Osteocyte (in vitro differentiated cells): ENCODE measurements at regions not wholly inside any gene's neighbourhood (a gene's known extent, or its start where the extent isn't known, plus 50 kb on each side); places are given as distances from the start of the nearest gene placed in this dataset.

Experiments used
- DNase-seq: peaks from one replicate; pipeline ENCODE4 v3.0.0; 2021; ENCODE audit warnings: mixed read lengths; ENCODE audit not compliant: unreplicated experiment; ENCODE audit errors: extremely low spot score
- H3K27ac Mint-ChIP-seq: one replicate; pipeline ENCODE4 v1.8.0; 2021; ENCODE audit warnings: mild to moderate bottlenecking, mixed read lengths; ENCODE audit not compliant: unreplicated experiment
- H3K27me3 Mint-ChIP-seq: one replicate; pipeline ENCODE4 v1.8.0; 2021; ENCODE audit warnings: mixed read lengths; ENCODE audit not compliant: unreplicated experiment
- H3K36me3 Mint-ChIP-seq: one replicate; pipeline ENCODE4 v1.8.0; 2021; ENCODE audit warnings: mixed read lengths; ENCODE audit not compliant: unreplicated experiment
- H3K4me1 Mint-ChIP-seq: one replicate; pipeline ENCODE4 v1.8.0; 2021; ENCODE audit warnings: mixed read lengths; ENCODE audit not compliant: unreplicated experiment
- H3K4me3 Mint-ChIP-seq: one replicate; pipeline ENCODE4 v1.8.0; 2021; ENCODE audit warnings: mild to moderate bottlenecking, moderate library complexity, mixed read lengths; ENCODE audit not compliant: unreplicated experiment
- H3K9me3 Mint-ChIP-seq: one replicate; pipeline ENCODE4 v1.8.0; 2021; ENCODE audit warnings: mixed read lengths; ENCODE audit not compliant: unreplicated experiment
- CTCF ChIP-seq: fragments of 200-600 bp; sonication (generic); IDR thresholded peaks from 2 replicates; pipeline ENCODE4 v1.5.0; 2021; ENCODE audit warnings: antibody characterized with exemption, mild to moderate bottlenecking, moderate library complexity

GRCh38 chr11:92753161-92753560 lies 216.3 kb upstream of the MTNR1B start:
- H3K4me3 Mint-ChIP-seq: no peak overlapping the region
- no peak for DNase-seq
- no peaks in the 10 kb centered on the region for H3K9me3 Mint-ChIP-seq
- no peaks in the 10 kb centered on the region for H3K27me3 Mint-ChIP-seq
- H3K27ac Mint-ChIP-seq: no peak overlapping the region
- no peak for TF ChIP-seq CTCF
- no peaks in the 10 kb centered on the region for H3K4me1 Mint-ChIP-seq
- H3K36me3 Mint-ChIP-seq: no peaks in the 10 kb centered on the region

- no peaks in the 10 kb centered on the region for H3K36me3 Mint-ChIP-seq
- H3K4me1 Mint-ChIP-seq: no peaks in the 10 kb centered on the region
- H3K9me3 Mint-ChIP-seq: no peaks in the 10 kb centered on the region
- H3K4me3 Mint-ChIP-seq: no peak overlapping the region
- H3K27ac Mint-ChIP-seq: no peak overlapping the region
- TF ChIP-seq CTCF: no peak
- H3K27me3 Mint-ChIP-seq: no peaks in the 10 kb centered on the region
- DNase-seq: no peak
Observed at GRCh38 chr11:92758241-92758780, 211.1 kb upstream of the MTNR1B start.

- DNase-seq: no peak
- Mint-ChIP-seq H3K4me1 (no peaks in the 10 kb centered on the region), H3K9me3 (no peaks in the 10 kb centered on the region), H3K27ac (no peak overlapping the region), H3K36me3 (no peaks in the 10 kb centered on the region), H3K27me3 (no peaks in the 10 kb centered on the region), H3K4me3 (no peak overlapping the region)
- TF ChIP-seq CTCF: no peak
Observed at GRCh38 chr11:92759571-92760214, 209.8 kb upstream of the MTNR1B start.

- H3K4me3 Mint-ChIP-seq: no peak overlapping the region
- no peaks in the 10 kb centered on the region for H3K27me3 Mint-ChIP-seq
- TF ChIP-seq CTCF: no peak
- peaks cover 11% of the 10 kb centered on the region for H3K4me1 Mint-ChIP-seq
- no peak for DNase-seq
- no peak overlapping the region for H3K27ac Mint-ChIP-seq
- H3K36me3 Mint-ChIP-seq: no peaks in the 10 kb centered on the region
- H3K9me3 Mint-ChIP-seq: no peaks in the 10 kb centered on the region
Observed at GRCh38 chr11:92762121-92762540, 207.3 kb upstream of the MTNR1B start.

- Mint-ChIP-seq H3K4me3 (no peak overlapping the region), H3K9me3 (no peaks in the 10 kb centered on the region), H3K4me1 (peaks cover 11% of the 10 kb centered on the region), H3K36me3 (peaks cover under 1% of the 10 kb centered on the region), H3K27ac (no peak overlapping the region), H3K27me3 (no peaks in the 10 kb centered on the region)
- DNase-seq: no peak
- no peak for TF ChIP-seq CTCF
Observed at GRCh38 chr11:92763336-92763735, 206.1 kb upstream of the MTNR1B start.
